T-cell (primary cell): ENCODE measurements at regions not wholly inside any gene's neighbourhood (a gene's known extent, or its start where the extent isn't known, plus 50 kb on each side); places are given as distances from the start of the nearest gene placed in this dataset.
"Not testable (repeated sequence)": the region's sequence is repeated elsewhere in the genome, so short reads cannot be mapped to it uniquely, and the experiment has no call there.

ENCODE experiments used
- ATAC-seq, 4 experiments: fragments of 200-7000 bp in 3 of 4; fragments of 150-1000 bp in 1 of 4; cut with Tn5 transposase; replicated peaks in 1 of 4; 1 replicate in 3 of 4; 2 replicates in 1 of 4; pipeline ENCODE4 v1.10.0; 2021; ENCODE audit warnings: moderate library complexity in 3 of 4, mild to moderate bottlenecking in 2 of 4, moderate number of reproducible peaks in 1 of 4
- CTCF ChIA-PET, 2 donors: fragments of 300-600 bp; sonication (Branson Sonifier 250); formaldehyde crosslinking; loops; one replicate each; lab custom pipeline; 2022; ENCODE audit warnings: antibody characterized with exemption in 2 of 2; lab: Charles Lee
- POLR2A ChIA-PET, 2 donors: fragments of 300-600 bp; sonication (Branson Sonifier 250); formaldehyde crosslinking; loops; one replicate each; lab custom pipeline; 2022; ENCODE audit warnings: antibody characterized with exemption in 2 of 2; lab: Charles Lee
- DNase-seq, 35 experiments: peaks; one replicate each; pipeline versions ENCODE4 v3.0.0 to v3.0.0-alpha.2; 2013 to 2023
- H3K27ac ChIP-seq: one replicate; pipeline ENCODE4 v1.5.1; 2013; ENCODE audit warnings: low read length
- H3K27me3 ChIP-seq, 2 experiments: replicated peaks in 1 of 2; 1 replicate in 1 of 2; 2 replicates in 1 of 2; pipeline versions ENCODE4 v1.6.1 to v1.7.0; 2013; ENCODE audit warnings: low read length in 1 of 2, mixed read lengths in 1 of 2; ENCODE audit not compliant: control insufficient read depth in 2 of 2, insufficient read depth in 2 of 2; ENCODE audit errors: extremely low read depth in 1 of 2
- H3K36me3 ChIP-seq, 2 donors: 1 replicate in 1 of 2; 2 replicates in 1 of 2; pipeline versions ENCODE4 v1.6.1 to v1.7.0; 2013; ENCODE audit warnings: low read length in 1 of 2; ENCODE audit not compliant: control insufficient read depth in 2 of 2, insufficient read depth in 1 of 2; ENCODE audit errors: extremely low read depth in 1 of 2
- H3K4me1 ChIP-seq, 2 experiments: 1 replicate in 1 of 2; 2 replicates in 1 of 2; pipeline versions ENCODE4 v1.6.1 to v1.7.0; 2013; ENCODE audit warnings: low read length in 2 of 2, mixed read lengths in 1 of 2; ENCODE audit not compliant: insufficient read depth in 2 of 2, control insufficient read depth in 1 of 2; ENCODE audit errors: extremely low read depth in 1 of 2
- H3K4me3 ChIP-seq, 2 donors: 1 replicate in 1 of 2; 2 replicates in 1 of 2; pipeline versions ENCODE4 v1.5.1 to v1.7.0; 2013; ENCODE audit warnings: mild to moderate bottlenecking in 2 of 2, low read length in 1 of 2, moderate library complexity in 1 of 2; ENCODE audit not compliant: control insufficient read depth in 1 of 2; ENCODE audit errors: extremely low read depth in 1 of 2
- H3K9me3 ChIP-seq: 2 replicates; pipeline ENCODE4 v1.7.0; 2013
- H3K27ac Mint-ChIP-seq, 2 donors: one replicate each; pipeline ENCODE4 v1.8.0; 2020 to 2021; ENCODE audit warnings: mild to moderate bottlenecking in 2 of 2, mixed read lengths in 2 of 2
- H3K27me3 Mint-ChIP-seq, 2 donors: one replicate each; pipeline ENCODE4 v1.8.0; 2021 to 2022; ENCODE audit warnings: mixed read lengths in 2 of 2
- H3K36me3 Mint-ChIP-seq: one replicate; pipeline ENCODE4 v1.8.0; 2021; ENCODE audit warnings: mixed read lengths
- H3K4me1 Mint-ChIP-seq, 3 donors: one replicate each; pipeline ENCODE4 v1.8.0; 2020 to 2022; ENCODE audit warnings: mixed read lengths in 3 of 3, mild to moderate bottlenecking in 1 of 3
- H3K4me3 Mint-ChIP-seq, 3 donors: one replicate each; pipeline ENCODE4 v1.8.0; 2020 to 2022; ENCODE audit warnings: mild to moderate bottlenecking in 3 of 3, mixed read lengths in 3 of 3, moderate library complexity in 3 of 3
- H3K9me3 Mint-ChIP-seq, 3 donors: one replicate each; pipeline ENCODE4 v1.8.0; 2020 to 2022; ENCODE audit warnings: mixed read lengths in 3 of 3
- WGBS: methylation state at CpG from one replicate; pipeline ENCODE4 v1.1.5; 2013; ENCODE audit warnings: missing lambda C conversion rate; ENCODE audit not compliant: insufficient coverage; 5-methylcytosine and 5-hydroxymethylcytosine counted together

DNA sequence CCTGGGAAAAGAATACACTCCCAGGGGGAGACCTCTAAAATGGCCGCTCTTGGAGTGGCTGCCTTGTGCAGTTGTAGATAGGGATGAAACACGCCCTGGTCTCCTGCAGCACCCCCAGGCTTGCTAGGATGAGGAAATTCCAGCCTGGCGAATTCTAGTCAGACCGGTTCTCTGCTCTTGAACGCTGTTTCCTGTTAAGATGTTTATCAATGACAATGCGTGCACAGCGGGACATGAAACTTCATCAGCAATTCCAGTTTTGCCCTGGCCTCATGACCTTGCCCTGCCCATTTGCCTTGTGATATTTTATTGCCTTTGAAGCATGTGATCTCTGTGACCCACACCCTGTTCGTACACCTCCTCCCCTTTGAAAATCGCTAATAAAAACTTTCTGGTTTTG, 225.2 kb upstream of the INTU start:
- H3K9me3 ChIP-seq, H3K27me3 Mint-ChIP-seq, H3K4me3 ChIP-seq, H3K27me3 ChIP-seq, H3K27ac ChIP-seq, H3K36me3 Mint-ChIP-seq, H3K4me1 ChIP-seq, H3K27ac Mint-ChIP-seq, CTCF ChIA-PET, H3K4me1 Mint-ChIP-seq, H3K4me3 Mint-ChIP-seq, ATAC-seq, H3K36me3 ChIP-seq, POLR2A ChIA-PET, DNase-seq: not testable (repeated sequence)
- 72% methylated on average over 7 of the region's 9 CpGs for WGBS
- peaks cover 6 to 18% (median 16%) of the 10 kb centered on the region in 3 donors for H3K9me3 Mint-ChIP-seq

DNA sequence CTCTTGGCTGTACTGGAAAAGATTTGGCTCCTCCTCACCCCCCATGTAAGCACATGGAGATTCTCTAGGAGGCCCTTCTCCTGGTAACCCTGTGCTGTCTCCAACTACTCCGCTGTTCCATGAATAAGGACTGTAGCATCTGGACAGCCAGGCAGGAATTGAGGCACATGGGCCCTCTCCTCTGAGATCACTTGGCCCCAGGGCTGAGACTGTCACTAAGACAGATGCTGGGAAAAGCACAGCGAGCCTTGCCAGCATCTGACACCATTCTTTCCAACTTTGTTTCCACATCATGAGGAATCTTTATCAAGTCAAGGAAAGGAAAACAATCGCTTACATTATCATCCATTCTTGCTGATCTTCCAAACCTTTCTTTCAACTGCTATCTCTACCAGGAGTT, 222.6 kb upstream of the INTU start:
- no peaks in the 10 kb centered on the region for H3K9me3 ChIP-seq
- CTCF ChIA-PET = no interaction called here
- H3K36me3 Mint-ChIP-seq = no peaks in the 10 kb centered on the region
- H3K4me1 Mint-ChIP-seq = no peaks in the 10 kb centered on the region
- H3K27ac Mint-ChIP-seq = no peak overlapping the region
- no peak overlapping the region for H3K4me3 Mint-ChIP-seq
- no peak overlapping the region for H3K4me3 ChIP-seq
- H3K27ac ChIP-seq = no peak overlapping the region
- H3K4me1 ChIP-seq = no peaks in the 10 kb centered on the region
- H3K27me3 Mint-ChIP-seq = no peaks in the 10 kb centered on the region
- POLR2A ChIA-PET = no interaction called here
- no peak for DNase-seq
- no peaks in the 10 kb centered on the region for H3K27me3 ChIP-seq
- ATAC-seq = no peak
- 60% methylated on average over 2 of the region's 3 CpGs for WGBS
- H3K36me3 ChIP-seq = no peaks in the 10 kb centered on the region
- H3K9me3 Mint-ChIP-seq = peaks cover 6 to 16% (median 15%) of the 10 kb centered on the region in 3 donors

DNA sequence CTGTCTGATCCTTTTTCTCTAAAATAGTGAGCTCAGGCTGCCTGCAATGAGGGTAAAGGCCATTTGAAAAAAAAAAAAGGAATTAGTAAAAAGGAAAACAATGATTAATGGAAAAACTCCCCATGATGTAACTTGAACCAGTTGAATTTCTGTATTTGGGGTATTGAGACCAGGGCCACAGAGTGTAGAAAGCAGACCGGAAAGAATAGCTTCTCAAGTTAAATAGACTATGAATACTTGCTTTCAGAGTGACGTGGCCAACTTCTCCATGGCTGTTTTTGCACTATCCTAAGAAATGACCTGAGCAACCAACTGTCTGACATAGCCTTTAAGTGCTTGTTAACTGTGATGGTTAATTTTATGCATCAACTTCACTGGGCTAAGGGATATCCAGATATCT, 222.1 kb upstream of the INTU start:
- 21% methylated on average over 2 of the region's 2 CpGs for WGBS
- Mint-ChIP-seq H3K4me1 (no peaks in the 10 kb centered on the region), H3K36me3 (no peaks in the 10 kb centered on the region), H3K9me3 (peaks cover 6 to 16% (median 15%) of the 10 kb centered on the region in 3 donors), H3K27ac (no peak overlapping the region), H3K4me3 (no peak overlapping the region), H3K27me3 (no peaks in the 10 kb centered on the region)
- no peaks in the 10 kb centered on the region for H3K36me3 ChIP-seq
- H3K4me3 ChIP-seq = no peak overlapping the region
- no peak overlapping the region for H3K27ac ChIP-seq
- ATAC-seq = no peak
- no peak for DNase-seq
- no peaks in the 10 kb centered on the region for H3K27me3 ChIP-seq
- POLR2A ChIA-PET = no interaction called here
- H3K4me1 ChIP-seq = no peaks in the 10 kb centered on the region
- CTCF ChIA-PET = no interaction called here
- H3K9me3 ChIP-seq = no peaks in the 10 kb centered on the region

DNA sequence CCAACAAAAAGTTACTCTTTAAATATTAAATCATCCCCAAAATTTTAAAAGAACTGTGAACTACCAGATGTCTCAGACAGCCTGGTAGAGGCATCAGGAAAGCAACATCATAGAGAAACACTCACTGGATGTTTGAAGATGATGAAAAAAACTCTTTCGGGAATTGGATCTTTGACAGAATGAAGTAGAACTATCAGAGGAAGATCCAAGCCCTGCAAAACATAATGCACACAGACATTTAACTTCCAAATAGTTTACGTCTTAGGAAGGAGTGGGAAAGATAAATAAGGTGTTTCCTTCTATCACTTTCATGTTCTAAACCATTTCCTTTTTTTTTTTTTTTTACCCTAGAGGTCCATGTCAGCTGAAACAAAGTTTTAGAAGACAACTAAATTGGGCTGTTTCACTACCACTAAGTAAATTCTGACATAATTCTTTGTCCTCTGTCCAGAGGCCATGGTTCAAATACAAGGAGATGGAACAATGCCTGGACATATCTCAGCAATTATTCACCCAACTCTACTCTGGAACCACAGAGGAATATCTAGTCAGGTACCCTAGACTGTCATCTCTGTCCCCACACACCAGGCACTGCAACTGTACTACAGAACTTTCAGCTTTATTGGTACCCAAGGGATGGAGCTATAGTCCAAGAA, 217.7 kb upstream of the INTU start:
- H3K4me3 Mint-ChIP-seq = no peak overlapping the region
- H3K27me3 ChIP-seq = no peaks in the 10 kb centered on the region

DNA sequence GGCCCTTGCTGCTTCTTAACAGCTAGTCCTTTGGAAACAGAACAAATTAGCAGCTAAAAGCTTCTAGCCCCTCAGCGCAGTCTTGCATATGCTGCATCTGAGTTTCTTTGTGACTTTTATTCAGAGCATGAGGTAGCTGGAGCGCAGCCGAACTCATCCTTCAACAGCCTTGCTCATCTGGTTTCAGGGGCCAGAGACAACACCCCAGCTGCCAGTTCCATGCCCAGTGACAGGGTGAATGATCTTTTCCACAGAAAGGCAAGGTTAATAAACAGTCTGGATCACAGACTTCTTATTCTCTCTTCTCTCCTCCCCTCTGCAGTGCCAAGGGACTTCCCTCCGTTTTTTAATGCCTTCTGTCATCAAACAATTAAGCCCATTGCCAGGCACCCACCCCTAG, 216.6 kb upstream of the INTU start:
- Mint-ChIP-seq H3K4me1 (no peaks in the 10 kb centered on the region), H3K4me3 (no peak overlapping the region), H3K27ac (no peak overlapping the region), H3K36me3 (no peaks in the 10 kb centered on the region), H3K9me3 (no peaks in the 10 kb centered on the region), H3K27me3 (no peaks in the 10 kb centered on the region)
- no peaks in the 10 kb centered on the region for H3K4me1 ChIP-seq
- ChIA-PET POLR2A (no interaction called here), CTCF (no interaction called here)
- H3K4me3 ChIP-seq = no peak overlapping the region
- H3K36me3 ChIP-seq = no peaks in the 10 kb centered on the region
- no peaks in the 10 kb centered on the region for H3K27me3 ChIP-seq
- DNase-seq (no peak), ATAC-seq (no peak)
- no peak overlapping the region for H3K27ac ChIP-seq
- no peaks in the 10 kb centered on the region for H3K9me3 ChIP-seq
- WGBS = 78% methylated on average over 4 of the region's 4 CpGs

More for the DNA sequence above, 217.7 kb upstream of the INTU start:
- no peak overlapping the region for H3K4me3 ChIP-seq
- H3K9me3 ChIP-seq = no peaks in the 10 kb centered on the region
- no CpG with 5 or more reads among the region's 2 CpGs for WGBS
- CTCF ChIA-PET = no interaction called here
- Mint-ChIP-seq H3K27me3 (no peaks in the 10 kb centered on the region), H3K9me3 (no peaks in the 10 kb centered on the region), H3K27ac (no peak overlapping the region), H3K4me1 (no peaks in the 10 kb centered on the region), H3K36me3 (no peaks in the 10 kb centered on the region)
- DNase-seq (no peak), ATAC-seq (no peak)
- no peaks in the 10 kb centered on the region for H3K4me1 ChIP-seq
- POLR2A ChIA-PET = no interaction called here
- no peak overlapping the region for H3K27ac ChIP-seq
- no peaks in the 10 kb centered on the region for H3K36me3 ChIP-seq

DNA sequence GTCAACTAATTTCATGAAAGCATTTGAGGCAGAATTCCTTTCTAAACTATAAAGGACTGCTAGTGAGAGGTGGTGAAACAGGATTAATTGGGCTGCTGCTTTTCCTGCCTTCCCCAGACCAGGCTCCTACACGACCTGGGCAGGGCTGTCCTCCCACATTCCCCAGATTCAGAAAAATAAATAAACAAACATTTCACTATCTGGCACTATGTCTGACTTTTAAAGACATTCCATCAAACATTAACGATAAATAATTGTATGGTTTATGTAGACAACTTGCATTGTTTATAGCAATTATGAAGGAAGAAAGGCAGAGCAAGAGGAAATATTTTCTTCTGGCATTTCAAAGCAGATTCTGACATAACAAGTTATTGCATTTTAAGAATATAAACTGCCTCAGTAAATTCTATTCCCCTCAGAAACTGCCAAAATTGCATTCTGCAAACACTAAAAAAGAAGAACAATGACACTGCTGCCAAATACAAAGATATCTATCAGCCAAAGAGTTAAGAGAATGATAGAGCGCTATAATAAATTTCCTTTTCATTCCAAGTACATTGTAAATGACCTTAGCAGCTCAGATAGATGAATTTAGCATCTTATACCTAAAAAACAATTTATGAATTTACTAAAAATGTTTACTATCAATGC, 214.7 kb upstream of the INTU start:
- no peaks in the 10 kb centered on the region for H3K9me3 ChIP-seq
- H3K9me3 Mint-ChIP-seq = no peaks in the 10 kb centered on the region
- no peaks in the 10 kb centered on the region for H3K4me1 ChIP-seq
- H3K36me3 Mint-ChIP-seq = no peaks in the 10 kb centered on the region
- H3K27me3 ChIP-seq = no peaks in the 10 kb centered on the region
- no peak overlapping the region for H3K4me3 Mint-ChIP-seq
- CTCF ChIA-PET = no interaction called here
- H3K36me3 ChIP-seq = no peaks in the 10 kb centered on the region
- POLR2A ChIA-PET = no interaction called here
- ATAC-seq = no peak
- H3K27me3 Mint-ChIP-seq = no peaks in the 10 kb centered on the region
- no peak overlapping the region for H3K27ac ChIP-seq
- H3K27ac Mint-ChIP-seq = no peak overlapping the region
- no peak overlapping the region for H3K4me3 ChIP-seq
- H3K4me1 Mint-ChIP-seq = no peaks in the 10 kb centered on the region
- no CpG with 5 or more reads among the region's 3 CpGs for WGBS
- no peak for DNase-seq
